ENCODE measurements at regions not wholly inside any gene's neighbourhood (a gene's known extent, or its start where the extent isn't known, plus 50 kb on each side); places are given as distances from the start of the nearest gene placed in this dataset.

- ATAC-seq (no peak), DNase-seq (no peak)
- H3K9me3 Mint-ChIP-seq (ENCODE audit: low read depth), result no peaks in the 10 kb centered on the region
- H3K27ac Mint-ChIP-seq, result no peak overlapping the region
- peaks cover 6% of the 10 kb centered on the region for H3K27me3 Mint-ChIP-seq
- no peaks in the 10 kb centered on the region for H3K36me3 Mint-ChIP-seq
- no peak overlapping the region for H3K4me3 Mint-ChIP-seq
- CTCF ChIA-PET, result no interaction called here
- no peaks in the 10 kb centered on the region for H3K4me1 Mint-ChIP-seq
These were observed 101.5 kb upstream of the CRBN start for GRCh38 chr3:3281024-3281423.

- peaks cover 6% of the 10 kb centered on the region for H3K27me3 Mint-ChIP-seq
- CTCF ChIA-PET, result no interaction called here
- ATAC-seq (no peak), DNase-seq (no peak)
- no peaks in the 10 kb centered on the region for H3K4me1 Mint-ChIP-seq
- H3K27ac Mint-ChIP-seq, result no peak overlapping the region
- H3K4me3 Mint-ChIP-seq, result no peak overlapping the region
- no peaks in the 10 kb centered on the region for H3K36me3 Mint-ChIP-seq
- H3K9me3 Mint-ChIP-seq (ENCODE audit: low read depth), result no peaks in the 10 kb centered on the region
These were observed 100.9 kb upstream of the CRBN start for GRCh38 chr3:3280396-3280795.

DNA sequence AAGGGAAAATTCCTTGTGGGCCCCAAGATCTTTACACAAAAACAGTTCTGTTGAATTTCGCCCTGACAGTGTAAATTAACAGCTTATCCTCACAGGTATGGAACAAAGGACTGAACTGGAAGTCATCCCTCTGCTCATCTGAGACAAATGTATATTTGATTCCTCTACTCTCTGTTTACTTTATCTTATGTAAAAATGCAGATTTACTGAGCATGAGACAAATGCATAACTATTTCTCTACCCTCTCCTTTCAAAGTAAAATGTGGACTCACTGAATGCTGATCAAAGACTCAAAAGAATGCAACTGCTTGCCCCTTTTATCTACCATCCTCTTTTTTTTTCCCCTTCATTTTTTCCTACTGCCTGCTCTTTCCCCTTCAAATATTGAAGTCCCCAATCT lies 98.6 kb upstream of the CRBN start:
- Mint-ChIP-seq H3K36me3 (no peaks in the 10 kb centered on the region), H3K4me3 (no peak overlapping the region), H3K27ac (no peak overlapping the region), H3K4me1 (no peaks in the 10 kb centered on the region), H3K27me3 (no peaks in the 10 kb centered on the region), H3K9me3 (ENCODE audit: low read depth) (no peaks in the 10 kb centered on the region)
- ATAC-seq (no peak), DNase-seq (no peak)
- CTCF ChIA-PET, result no interaction called here

DNA sequence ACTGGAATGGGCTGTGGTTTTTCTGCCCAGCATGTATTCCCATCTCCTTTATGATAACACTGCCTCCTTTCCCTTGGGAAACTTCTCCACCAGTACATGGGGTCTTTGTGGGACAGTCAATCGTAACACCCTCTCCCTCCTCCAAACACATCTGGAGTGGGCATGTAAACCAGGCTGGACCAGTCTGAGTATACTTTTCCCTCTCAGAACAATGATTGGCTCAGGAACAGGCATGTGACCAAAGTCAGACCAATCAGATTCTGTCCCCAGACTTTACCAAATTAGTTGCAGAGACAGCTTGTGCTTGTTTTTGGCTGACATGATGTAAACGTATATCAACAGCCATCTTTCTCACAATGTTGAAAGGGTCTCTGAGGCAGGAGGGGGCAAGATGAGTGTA lies 97.1 kb upstream of the CRBN start:
- H3K9me3 Mint-ChIP-seq (ENCODE audit: low read depth), result no peaks in the 10 kb centered on the region
- H3K36me3 Mint-ChIP-seq, result no peaks in the 10 kb centered on the region
- H3K27me3 Mint-ChIP-seq, result no peaks in the 10 kb centered on the region
- no peak for DNase-seq
- CTCF ChIA-PET, result no interaction called here
- no peak for ATAC-seq
- H3K4me3 Mint-ChIP-seq, result no peak overlapping the region
- no peak overlapping the region for H3K27ac Mint-ChIP-seq
- no peaks in the 10 kb centered on the region for H3K4me1 Mint-ChIP-seq

- Mint-ChIP-seq H3K27ac (no peak overlapping the region), H3K4me3 (no peak overlapping the region), H3K4me1 (no peaks in the 10 kb centered on the region), H3K27me3 (no peaks in the 10 kb centered on the region), H3K9me3 (ENCODE audit: low read depth) (no peaks in the 10 kb centered on the region), H3K36me3 (no peaks in the 10 kb centered on the region)
- ATAC-seq (no peak), DNase-seq (no peak)
- CTCF ChIA-PET, result no interaction called here
These were observed 85.3 kb upstream of the CRBN start for GRCh38 chr3:3264796-3265195.

- Mint-ChIP-seq H3K36me3 (no peaks in the 10 kb centered on the region), H3K9me3 (ENCODE audit: low read depth) (no peaks in the 10 kb centered on the region), H3K27me3 (no peaks in the 10 kb centered on the region), H3K4me3 (no peak overlapping the region), H3K27ac (no peak overlapping the region), H3K4me1 (no peaks in the 10 kb centered on the region)
- no peak for ATAC-seq
- no peak for DNase-seq
- CTCF ChIA-PET, result no interaction called here
These were observed 81.4 kb upstream of the CRBN start for GRCh38 chr3:3260870-3261269.

- Mint-ChIP-seq H3K4me1 (no peaks in the 10 kb centered on the region), H3K9me3 (ENCODE audit: low read depth) (no peaks in the 10 kb centered on the region), H3K36me3 (no peaks in the 10 kb centered on the region), H3K27me3 (no peaks in the 10 kb centered on the region), H3K4me3 (no peak overlapping the region), H3K27ac (no peak overlapping the region)
- CTCF ChIA-PET, result no interaction called here
- no peak for ATAC-seq
- DNase-seq, result no peak
These were observed 79.7 kb upstream of the CRBN start for GRCh38 chr3:3259181-3259580.

DNA sequence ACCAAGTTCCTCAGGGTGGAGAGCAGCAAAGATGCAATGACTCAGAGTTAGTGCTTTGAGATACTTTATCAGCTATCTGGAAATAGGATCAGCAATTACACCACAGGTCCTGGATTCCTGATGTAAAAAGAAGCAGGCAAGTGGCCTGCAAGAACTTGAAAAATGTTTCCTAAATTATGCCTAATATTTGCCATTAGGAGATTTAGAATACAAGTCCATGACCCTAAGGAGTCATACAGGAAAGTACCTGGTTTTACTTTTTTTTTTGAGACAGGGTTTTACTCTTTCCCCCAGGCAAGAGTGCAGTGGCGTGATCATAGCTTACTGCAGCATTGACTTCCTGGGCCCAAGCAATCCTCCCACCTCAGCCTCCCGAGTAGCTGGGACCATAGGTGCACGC lies 78.8 kb upstream of the CRBN start:
- H3K27ac Mint-ChIP-seq, result no peak overlapping the region
- CTCF ChIA-PET, result no interaction called here
- H3K27me3 Mint-ChIP-seq, result no peaks in the 10 kb centered on the region
- ATAC-seq, result no peak
- no peak overlapping the region for H3K4me3 Mint-ChIP-seq
- no peaks in the 10 kb centered on the region for H3K4me1 Mint-ChIP-seq
- no peaks in the 10 kb centered on the region for H3K9me3 Mint-ChIP-seq (ENCODE audit: low read depth)
- no peaks in the 10 kb centered on the region for H3K36me3 Mint-ChIP-seq
- no peak for DNase-seq

DNA sequence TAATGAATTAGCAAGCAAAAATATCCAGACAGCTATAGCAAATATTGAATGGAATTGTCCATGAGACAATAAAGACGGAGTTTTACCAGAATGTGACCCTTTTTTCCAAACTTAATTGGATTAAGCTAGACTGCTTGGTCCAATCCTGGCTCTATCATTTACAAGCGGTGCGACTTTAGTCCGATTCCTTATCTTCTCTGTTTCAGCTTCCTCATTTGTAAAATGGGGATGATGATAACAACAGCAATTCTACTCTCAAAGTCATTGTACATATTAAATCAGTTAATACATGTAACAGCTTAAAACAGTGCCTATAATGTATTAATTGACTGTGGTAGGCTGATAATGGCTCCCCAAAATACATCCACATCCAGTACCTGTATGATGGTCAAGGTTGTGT lies 62.1 kb upstream of the CRBN start:
- H3K27me3 Mint-ChIP-seq, result peaks cover 2% of the 10 kb centered on the region
- DNase-seq, result no peak
- H3K27ac Mint-ChIP-seq, result no peak overlapping the region
- no peaks in the 10 kb centered on the region for H3K36me3 Mint-ChIP-seq
- ATAC-seq, result no peak
- no peaks in the 10 kb centered on the region for H3K9me3 Mint-ChIP-seq (ENCODE audit: low read depth)
- CTCF ChIA-PET, result no interaction called here
- H3K4me1 Mint-ChIP-seq, result no peaks in the 10 kb centered on the region
- H3K4me3 Mint-ChIP-seq, result no peak overlapping the region

DNA sequence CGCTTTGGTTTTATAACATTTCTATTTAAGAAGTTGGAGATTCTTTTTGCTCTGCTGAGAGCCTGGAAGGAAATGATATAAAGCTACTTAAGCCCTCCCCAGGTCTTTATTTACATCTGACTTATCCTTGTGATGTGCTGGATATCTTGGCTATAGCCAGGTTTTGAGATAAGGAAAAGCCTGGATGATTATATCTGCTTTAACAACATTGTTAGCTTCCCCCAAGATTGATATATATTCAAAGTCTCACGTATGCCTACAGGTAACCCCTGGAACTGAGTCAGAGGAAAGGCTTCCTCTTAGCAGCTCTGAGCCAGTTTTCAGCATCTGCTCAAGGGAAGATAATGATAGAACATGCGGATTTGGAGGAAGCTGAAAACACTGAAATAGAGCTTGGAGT lies 61.5 kb upstream of the CRBN start:
- no peaks in the 10 kb centered on the region for H3K27me3 Mint-ChIP-seq
- no peak overlapping the region for H3K27ac Mint-ChIP-seq
- H3K9me3 Mint-ChIP-seq (ENCODE audit: low read depth), result no peaks in the 10 kb centered on the region
- no peaks in the 10 kb centered on the region for H3K4me1 Mint-ChIP-seq
- no peak overlapping the region for H3K4me3 Mint-ChIP-seq
- H3K36me3 Mint-ChIP-seq, result no peaks in the 10 kb centered on the region
- CTCF ChIA-PET, result no interaction called here
- ATAC-seq (no peak), DNase-seq (no peak)

DNA sequence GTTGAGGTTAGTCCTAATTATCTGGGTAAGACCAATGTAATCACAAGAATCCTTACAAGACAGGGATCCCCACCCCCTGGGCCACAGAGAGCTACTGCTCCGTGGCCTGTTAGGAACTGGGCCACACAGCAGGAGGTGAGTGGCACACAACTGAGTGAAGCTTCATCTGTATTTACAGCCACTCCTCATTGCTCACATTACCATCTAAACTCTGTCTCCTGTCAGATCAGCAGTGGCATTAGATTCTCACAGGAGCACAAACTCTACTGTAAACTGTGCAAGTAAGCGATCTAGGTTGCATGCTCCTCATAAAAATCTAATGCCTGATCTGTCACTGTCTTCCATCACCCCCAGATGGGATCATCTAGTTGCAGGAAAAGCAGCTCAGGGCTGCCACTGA lies 58.5 kb upstream of the CRBN start:
- no peaks in the 10 kb centered on the region for H3K36me3 Mint-ChIP-seq
- CTCF ChIA-PET, result no interaction called here
- ATAC-seq (no peak), DNase-seq (no peak)
- H3K4me1 Mint-ChIP-seq, result no peaks in the 10 kb centered on the region
- H3K4me3 Mint-ChIP-seq, result no peak overlapping the region
- no peaks in the 10 kb centered on the region for H3K27me3 Mint-ChIP-seq
- no peaks in the 10 kb centered on the region for H3K9me3 Mint-ChIP-seq (ENCODE audit: low read depth)
- H3K27ac Mint-ChIP-seq, result no peak overlapping the region

GRCh38 chr3:3232251-3232650 lies 52.8 kb upstream of the CRBN start:
- H3K27ac Mint-ChIP-seq, result no peak overlapping the region
- CTCF ChIA-PET, result no interaction called here
- no peaks in the 10 kb centered on the region for H3K36me3 Mint-ChIP-seq
- no peak overlapping the region for H3K4me3 Mint-ChIP-seq
- H3K27me3 Mint-ChIP-seq, result no peaks in the 10 kb centered on the region
- DNase-seq (no peak), ATAC-seq (no peak)
- no peaks in the 10 kb centered on the region for H3K9me3 Mint-ChIP-seq (ENCODE audit: low read depth)
- no peaks in the 10 kb centered on the region for H3K4me1 Mint-ChIP-seq

All from activated CD8-positive, alpha-beta memory T cell treated with anti-CD3 and anti-CD28 coated beads, Interleukin-2, amount 10 ng/mL, durations not matched to agents 7 days and 5 days (primary cell).